Subcutaneous abdominal adipose tissue (tissue), 5 donors: ENCODE measurements at regions not wholly inside any gene's neighbourhood (a gene's known extent, or its start where the extent isn't known, plus 50 kb on each side); places are given as distances from the start of the nearest gene placed in this dataset.

ENCODE experiments used
- H3K27ac ChIP-seq: one replicate; pipeline ENCODE4 v1.7.0; 2013; ENCODE audit warnings: low read depth, mild to moderate bottlenecking, inconsistent platforms, low read length, moderate library complexity
- H3K27me3 ChIP-seq, 5 donors: one replicate each; pipeline ENCODE4 v1.7.0; 2013; ENCODE audit warnings: low read length in 5 of 5, inconsistent platforms in 1 of 5; ENCODE audit not compliant: control insufficient read depth in 5 of 5, insufficient read depth in 4 of 5
- H3K36me3 ChIP-seq, 5 donors: one replicate each; pipeline ENCODE4 v1.7.0; 2013; ENCODE audit warnings: low read length in 5 of 5; ENCODE audit not compliant: control insufficient read depth in 5 of 5, insufficient read depth in 5 of 5
- H3K4me1 ChIP-seq, 5 donors: one replicate each; pipeline ENCODE4 v1.7.0; 2013; ENCODE audit warnings: low read length in 5 of 5, mild to moderate bottlenecking in 3 of 5, moderate library complexity in 1 of 5; ENCODE audit not compliant: control insufficient read depth in 5 of 5, insufficient read depth in 5 of 5
- H3K4me3 ChIP-seq, 5 donors: one replicate each; pipeline ENCODE4 v1.7.0; 2013; ENCODE audit warnings: low read length in 5 of 5, low read depth in 1 of 5
- H3K9ac ChIP-seq, 5 donors: one replicate each; pipeline ENCODE4 v1.7.0; 2013; ENCODE audit warnings: low read length in 5 of 5, mild to moderate bottlenecking in 4 of 5, moderate library complexity in 3 of 5
- H3K9me3 ChIP-seq, 5 donors: one replicate each; pipeline ENCODE4 v1.7.0; 2013; ENCODE audit warnings: low read length in 5 of 5; ENCODE audit not compliant: control insufficient read depth in 5 of 5
- donor health status: healthy.
- donor health status: healthy.
- donor health status: healthy.
- donor health status: healthy.
- donor health status: healthy.

GRCh38 chr1:187212377-187212776 is 383.6 kb downstream of the PLA2G4A start:
- H3K36me3 ChIP-seq, result no peaks in the 10 kb centered on the region
- no peaks in the 10 kb centered on the region for H3K4me1 ChIP-seq
- no peak overlapping the region for H3K4me3 ChIP-seq
- H3K9me3 ChIP-seq, result no peaks in the 10 kb centered on the region
- no peaks in the 10 kb centered on the region for H3K27me3 ChIP-seq
- H3K9ac ChIP-seq, result no peak overlapping the region
- no peak overlapping the region for H3K27ac ChIP-seq

GRCh38 chr1:187226396-187226795 is 397.6 kb downstream of the PLA2G4A start:
- H3K9me3 ChIP-seq, result no peaks in the 10 kb centered on the region
- H3K4me3 ChIP-seq, result no peak overlapping the region
- H3K9ac ChIP-seq, result no peak overlapping the region
- no peaks in the 10 kb centered on the region for H3K4me1 ChIP-seq
- no peaks in the 10 kb centered on the region for H3K36me3 ChIP-seq
- H3K27me3 ChIP-seq, result no peaks in the 10 kb centered on the region
- no peak overlapping the region for H3K27ac ChIP-seq

- H3K27ac ChIP-seq, result no peak overlapping the region
- H3K9ac ChIP-seq, result no peak overlapping the region
- no peaks in the 10 kb centered on the region for H3K9me3 ChIP-seq
- no peak overlapping the region for H3K4me3 ChIP-seq
- H3K36me3 ChIP-seq, result no peaks in the 10 kb centered on the region
- H3K4me1 ChIP-seq, result no peaks in the 10 kb centered on the region
- no peaks in the 10 kb centered on the region for H3K27me3 ChIP-seq
These were observed 400.0 kb downstream of the PLA2G4A start for GRCh38 chr1:187228790-187229189.

- no peak overlapping the region for H3K4me3 ChIP-seq
- H3K27ac ChIP-seq, result no peak overlapping the region
- no peaks in the 10 kb centered on the region for H3K27me3 ChIP-seq
- no peak overlapping the region for H3K9ac ChIP-seq
- H3K36me3 ChIP-seq, result no peaks in the 10 kb centered on the region
- no peaks in the 10 kb centered on the region for H3K9me3 ChIP-seq
- H3K4me1 ChIP-seq, result no peaks in the 10 kb centered on the region
These were observed 400.7 kb downstream of the PLA2G4A start for GRCh38 chr1:187229496-187229895.

GRCh38 chr1:187234706-187235105 is 406.0 kb downstream of the PLA2G4A start:
- H3K27ac ChIP-seq, result no peak overlapping the region
- no peak overlapping the region for H3K9ac ChIP-seq
- H3K27me3 ChIP-seq, result no peaks in the 10 kb centered on the region
- no peak overlapping the region for H3K4me3 ChIP-seq
- no peaks in the 10 kb centered on the region for H3K4me1 ChIP-seq
- H3K36me3 ChIP-seq, result no peaks in the 10 kb centered on the region
- no peaks in the 10 kb centered on the region for H3K9me3 ChIP-seq

DNA sequence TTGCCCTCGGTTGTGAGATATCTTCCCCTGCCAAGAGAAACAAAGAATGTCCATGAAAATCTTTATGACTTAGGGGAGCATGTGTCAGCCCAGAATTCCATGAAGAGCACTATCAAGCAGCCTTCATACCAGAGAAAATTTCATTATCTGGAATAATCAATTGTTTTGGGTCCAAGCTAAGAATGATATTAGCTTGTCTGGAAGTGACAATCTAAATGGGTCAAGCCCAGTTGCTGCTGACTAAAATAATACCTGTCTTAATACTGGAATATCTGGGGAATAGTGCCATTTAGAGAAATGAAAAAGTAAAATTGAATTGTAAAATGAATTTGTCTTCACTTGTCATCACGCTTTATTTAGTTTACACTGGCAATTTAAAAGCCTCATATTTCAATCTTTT is 407.4 kb downstream of the PLA2G4A start:
- no peak overlapping the region for H3K9ac ChIP-seq
- H3K27me3 ChIP-seq, result no peaks in the 10 kb centered on the region
- H3K27ac ChIP-seq, result no peak overlapping the region
- H3K36me3 ChIP-seq, result no peaks in the 10 kb centered on the region
- H3K4me1 ChIP-seq, result no peaks in the 10 kb centered on the region
- H3K9me3 ChIP-seq, result no peaks in the 10 kb centered on the region
- H3K4me3 ChIP-seq, result no peak overlapping the region

DNA sequence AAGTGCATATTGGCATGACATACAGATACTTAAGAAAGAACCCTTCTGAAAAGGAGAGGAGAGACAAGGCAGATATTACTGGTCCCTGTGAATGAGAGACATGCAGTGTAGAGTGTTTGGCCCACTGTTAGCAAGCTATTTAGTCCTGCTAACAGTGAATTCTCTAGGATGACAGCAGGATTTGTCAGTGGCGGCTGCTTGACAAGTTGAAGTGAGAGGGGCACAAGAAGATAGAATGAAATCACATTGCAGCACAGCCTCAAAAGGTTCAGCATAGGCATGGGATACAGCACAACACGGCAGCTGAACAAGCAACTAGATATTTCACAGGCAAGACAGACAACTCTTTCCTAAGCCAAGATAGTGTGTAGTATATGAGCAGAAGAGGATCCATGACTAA is 407.9 kb downstream of the PLA2G4A start:
- Histone ChIP-seq H3K4me1 (no peaks in the 10 kb centered on the region), H3K27me3 (no peaks in the 10 kb centered on the region), H3K9ac (no peak overlapping the region), H3K4me3 (no peak overlapping the region), H3K36me3 (no peaks in the 10 kb centered on the region), H3K27ac (no peak overlapping the region), H3K9me3 (no peaks in the 10 kb centered on the region)

GRCh38 chr1:187237542-187237941 is 408.8 kb downstream of the PLA2G4A start:
- H3K4me3 ChIP-seq, result no peak overlapping the region
- H3K27ac ChIP-seq, result no peak overlapping the region
- no peak overlapping the region for H3K9ac ChIP-seq
- no peaks in the 10 kb centered on the region for H3K9me3 ChIP-seq
- H3K27me3 ChIP-seq, result no peaks in the 10 kb centered on the region
- no peaks in the 10 kb centered on the region for H3K4me1 ChIP-seq
- H3K36me3 ChIP-seq, result no peaks in the 10 kb centered on the region

DNA sequence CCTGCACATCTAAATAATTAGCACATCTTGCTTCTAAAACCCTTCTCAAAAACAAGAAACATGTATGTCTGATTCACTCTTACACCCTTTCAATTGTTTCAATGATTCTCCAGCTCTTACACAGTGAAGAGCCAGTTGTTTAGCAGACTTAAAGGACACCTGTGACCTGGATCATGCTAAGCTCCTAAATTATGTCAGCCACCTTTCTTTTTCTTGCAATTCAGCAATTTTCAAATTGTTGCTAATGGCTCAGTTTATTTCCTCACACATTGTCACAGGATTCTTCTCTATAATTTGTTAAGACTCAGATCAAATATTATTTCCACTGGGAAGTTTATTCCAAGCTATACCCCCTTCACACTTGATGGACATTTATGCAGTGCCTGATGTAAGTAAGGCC is 413.2 kb downstream of the PLA2G4A start:
- H3K4me1 ChIP-seq, result no peaks in the 10 kb centered on the region
- no peaks in the 10 kb centered on the region for H3K9me3 ChIP-seq
- H3K27ac ChIP-seq, result no peak overlapping the region
- no peaks in the 10 kb centered on the region for H3K27me3 ChIP-seq
- no peaks in the 10 kb centered on the region for H3K36me3 ChIP-seq
- no peak overlapping the region for H3K4me3 ChIP-seq
- no peak overlapping the region for H3K9ac ChIP-seq

- H3K27me3 ChIP-seq, result no peaks in the 10 kb centered on the region
- H3K27ac ChIP-seq, result no peak overlapping the region
- H3K36me3 ChIP-seq, result no peaks in the 10 kb centered on the region
- no peaks in the 10 kb centered on the region for H3K9me3 ChIP-seq
- H3K4me3 ChIP-seq, result no peak overlapping the region
- H3K4me1 ChIP-seq, result no peaks in the 10 kb centered on the region
- no peak overlapping the region for H3K9ac ChIP-seq
These were observed 415.9 kb downstream of the PLA2G4A start for GRCh38 chr1:187244623-187245022.

DNA sequence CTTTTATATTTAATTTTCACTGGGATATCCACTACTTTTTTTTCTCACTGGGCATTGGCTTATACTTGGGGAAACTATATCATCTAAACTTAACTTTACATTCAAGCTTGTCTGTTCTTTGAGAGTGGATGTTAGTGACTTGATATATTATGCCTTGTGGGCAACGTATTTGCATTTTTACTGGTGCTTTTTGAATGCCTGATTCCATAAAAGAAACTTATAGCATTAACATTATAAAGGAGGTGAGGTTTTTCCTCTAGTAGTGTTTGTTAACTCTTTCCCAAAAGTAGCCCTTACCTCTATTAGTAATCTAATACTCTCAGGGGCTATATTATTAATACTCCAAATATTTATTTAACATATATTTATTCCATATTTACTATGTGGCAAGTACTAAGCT is 416.5 kb downstream of the PLA2G4A start:
- Histone ChIP-seq H3K27ac (no peak overlapping the region), H3K9ac (no peak overlapping the region), H3K4me1 (no peaks in the 10 kb centered on the region), H3K9me3 (no peaks in the 10 kb centered on the region), H3K36me3 (no peaks in the 10 kb centered on the region), H3K27me3 (no peaks in the 10 kb centered on the region), H3K4me3 (no peak overlapping the region)
